ENCODE measurements at regions not wholly inside any gene's neighbourhood (a gene's known extent, or its start where the extent isn't known, plus 50 kb on each side); places are given as distances from the start of the nearest gene placed in this dataset.

DNA sequence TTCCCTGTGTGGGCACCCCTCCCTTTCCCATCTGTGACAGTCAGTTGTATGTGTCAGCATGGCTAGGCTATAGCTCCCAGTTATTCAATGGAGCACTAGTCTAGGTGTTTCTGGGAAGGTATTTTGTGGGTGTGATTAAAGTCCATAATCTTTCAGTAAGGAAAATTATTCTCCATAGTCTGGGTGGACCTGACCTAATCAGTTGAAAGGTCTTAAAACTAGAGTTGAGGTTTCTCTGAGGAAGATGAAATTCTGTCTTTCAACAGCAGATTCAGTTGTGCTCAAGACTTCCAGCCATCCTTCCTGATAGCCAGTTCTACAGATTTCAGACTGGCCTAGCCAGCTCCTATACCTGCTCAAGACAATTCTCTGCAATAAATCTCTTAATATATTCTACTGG lies 284.6 kb upstream of the PROK2 start:
- Histone ChIP-seq H3K56ac (ENCODE audit: extremely low read depth, insufficient read depth, low read length) (no peak overlapping the region), H3K4ac (ENCODE audit: low read depth, low read length) (no peak overlapping the region), H3K4me2 (ENCODE audit: low read depth, low read length) (no peak overlapping the region), H2AK9ac (replicated peaks; ENCODE audit: low read depth, low read length, poor library complexity) (no peak overlapping the region), H3K27ac (ENCODE audit: insufficient read depth, low read length) (no peak overlapping the region), H2AK5ac (ENCODE audit: low read depth, low read length) (no peak overlapping the region), H2BK120ac (ENCODE audit: low read depth, low read length) (no peak overlapping the region), H4K91ac (ENCODE audit: insufficient read depth, low read depth, low read length) (no peak overlapping the region), H2BK15ac (ENCODE audit: low read depth, low read length) (no peak overlapping the region), H3K4me1 (ENCODE audit: control insufficient read depth, insufficient read depth, low read length) (no peaks in the 10 kb centered on the region), H3K9me1 (ENCODE audit: insufficient read depth, low read length) (no peaks in the 10 kb centered on the region), H2BK5ac (ENCODE audit: low read depth, low read length, poor library complexity, severe bottlenecking) (no peak overlapping the region), H3K4me3 (ENCODE audit: insufficient read depth, low read depth, low read length) (no peak overlapping the region), H3K27me3 (ENCODE audit: control insufficient read depth, insufficient read depth, low read length) (peaks cover 4% of the 10 kb centered on the region), H3K9ac (ENCODE audit: low read depth, low read length) (no peak overlapping the region), H3K36me3 (ENCODE audit: control insufficient read depth, insufficient read depth, low read length) (no peaks in the 10 kb centered on the region), H4K20me1 (ENCODE audit: insufficient read depth, low read length) (no peaks in the 10 kb centered on the region), H2BK20ac (ENCODE audit: low read depth, low read length) (no peak overlapping the region), H2AFZ (replicated peaks; ENCODE audit: low read length, poor library complexity) (no peak overlapping the region), H3K18ac (ENCODE audit: low read depth, low read length) (no peak overlapping the region), H4K5ac (ENCODE audit: low read depth, low read length) (no peak overlapping the region), H4K8ac (ENCODE audit: low read depth in 2 of 2, low read length in 2 of 2) (no peak overlapping the region), H3K14ac (replicated peaks; ENCODE audit: low read depth, low read length) (no peak overlapping the region), H3K23ac (ENCODE audit: low read depth, low read length) (no peak overlapping the region), H3K9me3 (ENCODE audit: control insufficient read depth, insufficient read depth, low read length) (no peaks in the 10 kb centered on the region), H3K79me1 (ENCODE audit: low read depth in 1 of 2, low read length in 2 of 2) (no peaks in the 10 kb centered on the region)
- dilution Hi-C loops (cut with HindIII; ENCODE audit: low sequenced_read_pairs, unreplicated experiment) = no loop called here
- intact Hi-C loops (cut with micrococcal nuclease) = no loop called here
- CTCF ChIA-PET = no interaction called here
- in situ Hi-C loops (cut with MboI; ENCODE audit: low sequenced_read_pairs) = no loop called here
- ATAC-seq (ENCODE audit: low read depth) = no peak
- TF ChIP-seq NFE2L2 (IDR thresholded peaks at IDR 0.05; ENCODE audit: low read depth, low read length) (no peak), MXI1 (IDR thresholded peaks at IDR 0.05; ENCODE audit: borderline replicate concordance, low read depth, low read length) (no peak)
- POLR2A ChIA-PET (ENCODE audit: unreplicated experiment) = no interaction called here
- no peak for DNase-seq
- BruUV-seq (replicated peaks) = no TSS peak

Data from IMR-90 (cell line).